Testis (tissue), 2 donors: ENCODE measurements at regions not wholly inside any gene's neighbourhood (a gene's known extent, or its start where the extent isn't known, plus 50 kb on each side); places are given as distances from the start of the nearest gene placed in this dataset.

ENCODE experiments used
- DNase-seq: peaks from one replicate; pipeline ENCODE4 v3.0.0-alpha.2; 2019
- H3K27ac ChIP-seq, 2 donors: fragments of 200-600 bp; sonication (generic); one replicate each; pipeline ENCODE4 v1.5.1; 2019
- H3K27me3 ChIP-seq: fragments of 200-600 bp; sonication (generic); one replicate; pipeline ENCODE4 v1.5.1; 2019
- H3K36me3 ChIP-seq: fragments of 200-600 bp; sonication (generic); one replicate; pipeline ENCODE4 v1.5.1; 2017; ENCODE audit warnings: low read depth; ENCODE audit errors: missing control alignments
- H3K4me1 ChIP-seq: fragments of 200-600 bp; sonication (generic); one replicate; pipeline ENCODE4 v1.5.1; 2019
- H3K4me3 ChIP-seq, 2 donors: fragments of 200-600 bp; sonication (generic); one replicate each; pipeline ENCODE4 v1.5.1; 2017 to 2019
- H3K9me3 ChIP-seq: fragments of 200-600 bp; sonication (generic); one replicate; pipeline ENCODE4 v1.5.1; 2017
- POLR2A ChIP-seq: fragments of 450-650 bp; IDR thresholded peaks from one replicate; pipeline ENCODE4 v1.6.1; 2017; ENCODE audit warnings: antibody characterized with exemption, mild to moderate bottlenecking, moderate library complexity
- WGBS, 2 donors: methylation state at CpG; one replicate each; pipeline ENCODE4 v1.1.5; 2018; 5-methylcytosine and 5-hydroxymethylcytosine counted together
- intact Hi-C: fragments of 100-400 bp; cut with DNase I; formaldehyde crosslinking; loops from one replicate; pipeline ENCODE4 v1.15.1; 2023; ENCODE audit warnings: low total_unique reads
- TF ChIP-seq, protein P1 (sequence below), 3 experiments: fragments of 450-650 bp in 2 of 3; fragments of 200-600 bp in 1 of 3; sonication (generic) in 1 of 3; IDR thresholded peaks; one replicate each; pipeline ENCODE4 v1.5.1; 2016 to 2019; ENCODE audit warnings: antibody characterized with exemption in 3 of 3, mild to moderate bottlenecking in 2 of 3, moderate library complexity in 1 of 3

DNA sequence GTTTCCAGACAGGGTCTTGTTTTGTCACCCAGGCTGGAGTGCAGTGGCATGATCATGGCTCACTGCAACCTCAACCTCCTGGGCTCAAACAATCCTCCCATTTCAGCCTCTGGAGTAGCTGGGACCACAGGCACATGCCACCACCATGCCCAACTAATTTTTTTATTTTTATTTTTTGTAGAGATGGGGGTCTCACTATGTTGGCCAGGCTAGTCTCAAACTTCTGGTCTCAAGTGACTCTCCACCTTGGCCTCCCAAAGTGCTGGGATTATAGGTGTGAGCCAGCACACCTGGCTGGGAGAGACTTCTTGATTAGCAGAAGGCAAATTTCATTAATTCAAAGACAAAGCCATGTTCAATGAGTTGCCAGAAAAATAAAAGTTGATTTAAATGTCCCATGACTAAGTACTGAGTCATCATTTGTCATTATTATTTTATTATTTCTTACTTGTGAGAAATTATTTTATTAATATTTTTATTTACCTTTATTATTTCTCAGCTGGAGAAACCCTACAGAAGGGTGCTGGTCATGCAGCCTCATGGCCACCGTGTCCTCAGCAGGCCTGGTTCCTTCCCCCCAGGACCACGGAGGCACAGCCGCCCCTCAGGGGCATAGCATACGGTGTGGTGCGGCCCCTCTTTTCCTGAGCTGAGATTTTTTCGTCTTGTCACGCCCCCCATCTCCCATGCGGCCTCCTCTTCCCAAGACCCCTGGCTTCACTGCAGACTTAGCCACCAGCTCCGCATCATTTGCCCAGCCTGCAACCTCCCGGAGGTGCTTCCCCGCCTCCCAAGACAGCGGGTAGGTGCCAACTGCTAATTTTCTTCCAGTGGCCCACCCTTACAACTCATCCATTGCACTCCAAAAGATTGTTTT, 55.3 kb upstream of the SIM2 start:
- Histone ChIP-seq H3K4me1 (no peaks in the 10 kb centered on the region), H3K36me3 (no peaks in the 10 kb centered on the region), H3K27ac (no peak overlapping the region), H3K4me3 (no peak overlapping the region), H3K9me3 (no peaks in the 10 kb centered on the region), H3K27me3 (no peaks in the 10 kb centered on the region)
- DNase-seq = no peak
- intact Hi-C loops = no loop called here
- TF ChIP-seq, protein P1, sequence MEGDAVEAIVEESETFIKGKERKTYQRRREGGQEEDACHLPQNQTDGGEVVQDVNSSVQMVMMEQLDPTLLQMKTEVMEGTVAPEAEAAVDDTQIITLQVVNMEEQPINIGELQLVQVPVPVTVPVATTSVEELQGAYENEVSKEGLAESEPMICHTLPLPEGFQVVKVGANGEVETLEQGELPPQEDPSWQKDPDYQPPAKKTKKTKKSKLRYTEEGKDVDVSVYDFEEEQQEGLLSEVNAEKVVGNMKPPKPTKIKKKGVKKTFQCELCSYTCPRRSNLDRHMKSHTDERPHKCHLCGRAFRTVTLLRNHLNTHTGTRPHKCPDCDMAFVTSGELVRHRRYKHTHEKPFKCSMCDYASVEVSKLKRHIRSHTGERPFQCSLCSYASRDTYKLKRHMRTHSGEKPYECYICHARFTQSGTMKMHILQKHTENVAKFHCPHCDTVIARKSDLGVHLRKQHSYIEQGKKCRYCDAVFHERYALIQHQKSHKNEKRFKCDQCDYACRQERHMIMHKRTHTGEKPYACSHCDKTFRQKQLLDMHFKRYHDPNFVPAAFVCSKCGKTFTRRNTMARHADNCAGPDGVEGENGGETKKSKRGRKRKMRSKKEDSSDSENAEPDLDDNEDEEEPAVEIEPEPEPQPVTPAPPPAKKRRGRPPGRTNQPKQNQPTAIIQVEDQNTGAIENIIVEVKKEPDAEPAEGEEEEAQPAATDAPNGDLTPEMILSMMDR (IDR thresholded peaks at IDR 0.05) = no peak
- no peak for TF ChIP-seq POLR2A
- 91 to 93% methylated on average over 12 of the region's 12 CpGs for WGBS, 2 donors

DNA sequence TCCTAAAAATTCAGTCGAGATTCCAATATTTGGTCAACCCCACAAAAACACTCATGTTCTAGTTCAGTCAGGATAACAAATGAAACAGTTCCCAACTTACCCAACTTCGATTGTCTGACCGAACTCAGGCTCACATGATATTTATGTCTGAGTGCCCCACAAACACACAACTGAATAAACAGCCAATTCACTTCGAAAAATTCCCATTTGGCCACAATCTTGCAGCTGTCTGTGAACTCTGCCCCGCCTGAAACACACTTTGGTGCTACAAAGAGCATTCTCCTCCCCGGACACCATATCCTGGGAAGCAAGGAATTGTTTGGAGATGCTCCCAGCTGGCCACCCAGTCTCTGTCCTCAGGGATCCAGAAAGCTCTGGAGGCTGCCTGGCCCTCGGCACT, 52.9 kb upstream of the SIM2 start:
- no peaks in the 10 kb centered on the region for H3K36me3 ChIP-seq
- no peaks in the 10 kb centered on the region for H3K9me3 ChIP-seq
- TF ChIP-seq, protein P1 (IDR thresholded peaks at IDR 0.05) = no peak
- TF ChIP-seq POLR2A = no peak
- H3K4me3 ChIP-seq = no peak overlapping the region
- intact Hi-C loops = no loop called here
- no peaks in the 10 kb centered on the region for H3K27me3 ChIP-seq
- H3K4me1 ChIP-seq = no peaks in the 10 kb centered on the region
- DNase-seq = no peak
- 83 to 91% methylated on average over 7 of the region's 7 CpGs for WGBS, 2 donors
- no peak overlapping the region for H3K27ac ChIP-seq

DNA sequence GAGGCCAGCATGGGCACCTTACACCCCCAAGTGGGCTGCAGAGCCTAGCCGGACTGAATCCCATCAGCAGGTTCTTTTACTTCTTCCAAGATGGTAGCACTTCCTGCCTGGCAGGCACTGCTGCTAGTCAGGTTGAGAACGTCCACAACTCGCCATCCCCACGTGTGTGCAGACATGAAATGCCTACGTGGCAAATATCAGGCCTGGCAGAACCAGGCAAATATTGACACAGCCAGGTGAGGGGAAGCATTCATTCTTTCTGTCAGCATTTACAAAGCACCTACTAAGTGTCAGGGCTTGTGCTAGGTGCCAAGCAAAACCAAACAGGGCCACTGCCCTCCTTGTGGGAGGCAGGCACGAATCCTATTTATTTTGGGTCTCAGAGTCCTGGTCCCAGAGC, 52.3 kb upstream of the SIM2 start:
- no peak overlapping the region for H3K27ac ChIP-seq
- H3K36me3 ChIP-seq = no peaks in the 10 kb centered on the region
- WGBS, 2 donors = 90 to 93% methylated on average over 6 of the region's 6 CpGs
- TF ChIP-seq POLR2A = no peak
- TF ChIP-seq, protein P1 (IDR thresholded peaks at IDR 0.05) = no peak
- H3K9me3 ChIP-seq = no peaks in the 10 kb centered on the region
- no peak for DNase-seq
- H3K4me3 ChIP-seq = no peak overlapping the region
- H3K27me3 ChIP-seq = no peaks in the 10 kb centered on the region
- intact Hi-C loops = no loop called here
- no peaks in the 10 kb centered on the region for H3K4me1 ChIP-seq

DNA sequence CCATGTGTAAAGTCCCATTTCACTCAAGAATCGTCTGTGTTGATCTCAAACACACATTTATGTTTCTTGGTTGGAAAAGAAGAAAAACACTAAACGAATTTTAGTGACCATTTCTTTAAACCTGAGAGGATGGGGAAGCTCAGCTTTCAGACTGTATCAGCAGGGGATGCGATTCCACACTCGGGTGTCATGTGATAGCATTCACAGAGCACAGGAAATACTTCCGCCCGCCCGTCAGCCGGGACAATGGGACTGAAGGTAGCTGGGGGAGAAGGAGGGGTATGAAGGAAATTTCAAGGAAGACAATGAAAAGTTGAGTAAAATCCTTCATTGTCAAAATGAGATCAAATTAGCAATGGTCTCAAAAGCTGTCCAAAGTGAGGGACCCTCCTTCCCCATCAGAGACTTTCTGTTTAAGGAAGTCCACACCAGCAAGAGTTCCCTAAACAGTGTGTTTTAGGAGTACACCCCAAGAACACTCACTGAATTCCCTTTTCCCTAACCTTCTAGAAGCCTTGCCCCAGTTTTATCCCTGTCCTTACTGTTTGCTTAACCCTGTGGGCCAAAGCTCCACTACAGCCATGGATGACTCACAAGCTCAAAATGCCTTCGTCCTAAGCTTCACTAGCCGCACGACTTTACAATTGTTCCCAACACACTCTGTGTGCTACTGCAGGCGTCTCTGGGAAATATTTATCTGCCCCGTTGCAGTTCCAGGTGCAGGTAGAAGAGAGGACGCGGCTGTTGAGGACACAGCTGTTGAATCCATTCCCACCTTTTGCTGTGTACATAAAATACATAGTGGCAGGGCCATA, 51.4 kb upstream of the SIM2 start:
- no peaks in the 10 kb centered on the region for H3K9me3 ChIP-seq
- no peaks in the 10 kb centered on the region for H3K36me3 ChIP-seq
- no peak overlapping the region for H3K27ac ChIP-seq
- no peak for DNase-seq
- no peak for TF ChIP-seq POLR2A
- TF ChIP-seq, protein P1 (IDR thresholded peaks at IDR 0.05) = no peak
- intact Hi-C loops = no loop called here
- H3K27me3 ChIP-seq = no peaks in the 10 kb centered on the region
- H3K4me3 ChIP-seq = no peak overlapping the region
- WGBS, 2 donors = 59 to 64% methylated on average over 15 of the region's 15 CpGs
- H3K4me1 ChIP-seq = no peaks in the 10 kb centered on the region
